Activated T-helper 1 cell treated with anti-CD3 and anti-CD28 coated beads, Interleukin-12 subunit alpha, Interleukin-12 subunit beta, Interleukin-2, Interleukin-4 antibody, amounts not matched to agents 30 ng/mL and 10 ng/mL and 1 ng/mL, durations not matched to agents 14 hours and 24 hours and 36 hours (primary cell): ENCODE measurements at regions not wholly inside any gene's neighbourhood (a gene's known extent, or its start where the extent isn't known, plus 50 kb on each side); places are given as distances from the start of the nearest gene placed in this dataset.

ENCODE experiments used
- DNase-seq: peaks from one replicate; pipeline ENCODE4 v3.0.0; 2021; ENCODE audit warnings: low spot score
- H3K27ac Mint-ChIP-seq: one replicate; pipeline ENCODE4 v1.8.0; 2021; ENCODE audit warnings: mild to moderate bottlenecking, mixed read lengths
- H3K27me3 Mint-ChIP-seq: one replicate; pipeline ENCODE4 v1.8.0; 2022; ENCODE audit warnings: mild to moderate bottlenecking, moderate library complexity, mixed read lengths; ENCODE audit not compliant: insufficient read depth
- H3K36me3 Mint-ChIP-seq: one replicate; pipeline ENCODE4 v1.8.0; 2021; ENCODE audit warnings: low read depth, mixed read lengths
- H3K4me1 Mint-ChIP-seq: one replicate; pipeline ENCODE4 v1.8.0; 2021; ENCODE audit warnings: low read depth, mixed read lengths
- H3K4me3 Mint-ChIP-seq: one replicate; pipeline ENCODE4 v1.8.0; 2021; ENCODE audit warnings: mild to moderate bottlenecking, moderate library complexity, mixed read lengths
- H3K9me3 Mint-ChIP-seq: one replicate; pipeline ENCODE4 v1.8.0; 2021; ENCODE audit warnings: mixed read lengths
- intact Hi-C: fragments of 100-400 bp; cut with micrococcal nuclease; formaldehyde crosslinking; loops from one replicate; pipeline ENCODE4 v1.15.1; 2024

DNA sequence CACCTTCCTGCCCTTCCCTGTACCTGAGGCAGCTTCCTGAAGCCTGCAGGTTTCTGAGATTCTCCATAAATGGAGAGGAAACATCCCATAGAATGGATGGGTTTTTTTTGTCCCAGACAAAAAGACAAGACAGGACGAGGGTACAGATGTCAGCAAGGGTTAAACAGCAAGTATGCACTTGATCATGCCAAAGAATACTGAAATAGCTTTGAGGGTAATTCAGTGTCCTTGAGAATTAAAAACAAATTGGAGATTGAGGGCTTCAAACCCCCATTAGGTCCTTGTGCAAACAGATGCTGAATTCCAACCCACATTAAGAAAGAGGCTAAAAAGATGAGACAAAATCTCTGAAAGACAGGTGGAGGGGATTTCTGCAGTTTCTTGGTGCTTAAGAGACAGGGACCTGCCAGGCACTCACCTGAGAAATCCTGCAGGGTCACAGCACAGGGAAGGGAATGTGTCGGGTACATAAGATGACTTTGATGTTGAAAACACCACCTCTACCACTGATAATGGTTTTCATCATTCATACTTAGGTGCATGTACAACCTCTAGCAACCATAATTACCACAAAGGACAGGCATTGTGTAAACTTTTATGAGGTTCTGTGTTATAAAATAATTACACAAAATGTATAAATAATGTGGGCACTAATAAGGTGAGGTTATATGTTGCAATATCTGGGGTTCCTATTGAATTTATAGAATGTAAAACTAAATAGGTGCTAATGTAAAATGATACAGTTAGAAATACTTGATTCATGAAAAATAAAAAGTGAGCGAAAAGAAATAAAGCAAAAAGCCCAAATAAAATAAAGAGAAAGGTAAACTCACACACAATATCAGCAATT is 107.1 kb upstream of the TOP3B start:
- Mint-ChIP-seq H3K27me3 (peaks cover 23% of the 10 kb centered on the region), H3K4me1 (peaks cover 25% of the 10 kb centered on the region), H3K27ac (no peak overlapping the region), H3K4me3 (no peak overlapping the region), H3K9me3 (no peaks in the 10 kb centered on the region), H3K36me3 (no peaks in the 10 kb centered on the region)
- intact Hi-C loops = no loop called here
- DNase-seq = no peak

DNA sequence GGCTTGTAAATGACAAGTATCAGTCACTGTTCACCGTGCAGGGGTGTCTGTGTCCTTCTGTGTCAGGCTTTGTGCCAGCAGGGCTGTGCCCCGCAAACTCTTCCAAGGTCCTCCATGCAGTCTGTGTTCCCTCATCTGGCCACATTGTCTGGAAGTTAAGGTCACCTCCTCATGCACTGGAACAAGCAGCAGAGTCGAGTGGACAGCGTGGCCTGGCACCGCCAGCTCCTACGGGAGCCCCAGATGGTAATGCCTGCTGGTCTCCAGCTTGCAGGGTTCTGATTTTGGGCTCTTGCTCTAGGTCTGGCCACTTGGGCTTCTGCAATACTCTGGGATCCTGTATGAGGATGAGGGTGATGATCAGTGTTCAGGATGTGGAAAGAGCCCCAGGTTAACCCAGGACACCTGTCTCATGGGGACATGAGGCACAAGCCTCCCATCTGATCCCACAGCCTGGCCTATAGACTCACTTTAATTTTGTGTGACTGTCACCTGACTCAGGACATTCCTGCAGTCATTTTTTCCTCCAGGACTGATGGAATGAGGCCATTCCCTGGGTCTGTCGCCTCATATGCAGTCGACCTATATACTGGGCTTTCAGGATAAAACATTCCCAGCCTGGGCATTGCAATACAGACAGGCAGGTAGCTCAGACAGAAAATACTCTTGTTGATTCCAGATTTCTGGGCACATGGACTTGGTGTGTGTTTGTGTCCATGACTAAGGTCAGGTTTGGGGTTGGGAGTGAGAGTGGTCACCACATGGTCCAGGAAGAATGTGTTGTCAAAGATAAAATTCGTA is 106.3 kb upstream of the TOP3B start:
- H3K4me3 Mint-ChIP-seq = no peak overlapping the region
- H3K4me1 Mint-ChIP-seq = peaks cover 20% of the 10 kb centered on the region
- H3K9me3 Mint-ChIP-seq = no peaks in the 10 kb centered on the region
- DNase-seq = no peak
- H3K27me3 Mint-ChIP-seq = peaks cover 25% of the 10 kb centered on the region
- H3K36me3 Mint-ChIP-seq = no peaks in the 10 kb centered on the region
- H3K27ac Mint-ChIP-seq = no peak overlapping the region
- intact Hi-C loops = no loop called here

DNA sequence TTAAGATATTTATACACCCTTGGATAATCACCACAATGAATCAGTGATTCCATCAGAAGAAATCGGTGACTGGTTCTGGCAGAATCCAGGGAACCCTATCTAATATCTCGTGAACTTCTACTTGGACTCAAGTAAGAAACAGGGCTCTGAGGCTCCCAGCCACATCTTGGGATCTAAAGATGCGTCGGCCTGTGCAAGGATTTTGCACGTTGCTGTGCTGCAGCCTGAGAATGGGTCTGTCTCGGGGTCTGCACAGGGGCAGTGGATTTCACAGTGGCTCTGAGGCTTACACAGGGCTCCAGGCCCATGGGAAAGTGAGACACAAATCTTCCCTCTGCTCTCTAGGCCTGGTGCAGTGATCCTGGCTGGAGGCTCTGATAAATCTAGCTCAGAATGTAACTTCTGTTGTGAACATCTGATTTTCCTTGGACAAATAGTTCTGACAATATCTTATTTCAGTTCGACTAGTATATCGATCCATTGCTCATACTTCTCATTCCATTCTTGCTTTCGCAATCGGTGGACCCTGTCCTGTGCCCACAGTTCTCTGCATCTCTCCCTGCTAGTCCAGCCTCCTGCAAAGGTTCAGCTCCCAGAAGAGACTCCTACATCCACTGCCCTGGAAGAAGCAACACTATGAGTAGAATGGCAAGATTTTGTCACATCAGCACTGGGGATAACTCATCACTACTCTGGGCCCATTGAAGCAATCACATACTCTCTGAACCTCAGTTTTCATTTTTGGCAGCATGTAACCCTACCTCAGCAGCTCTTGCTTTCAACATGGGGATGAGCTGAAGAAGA is 105.5 kb upstream of the TOP3B start:
- Mint-ChIP-seq H3K4me3 (no peak overlapping the region), H3K27ac (no peak overlapping the region), H3K4me1 (peaks cover 12% of the 10 kb centered on the region), H3K9me3 (no peaks in the 10 kb centered on the region), H3K36me3 (no peaks in the 10 kb centered on the region), H3K27me3 (peaks cover 32% of the 10 kb centered on the region)
- intact Hi-C loops = no loop called here
- DNase-seq = no peak

DNA sequence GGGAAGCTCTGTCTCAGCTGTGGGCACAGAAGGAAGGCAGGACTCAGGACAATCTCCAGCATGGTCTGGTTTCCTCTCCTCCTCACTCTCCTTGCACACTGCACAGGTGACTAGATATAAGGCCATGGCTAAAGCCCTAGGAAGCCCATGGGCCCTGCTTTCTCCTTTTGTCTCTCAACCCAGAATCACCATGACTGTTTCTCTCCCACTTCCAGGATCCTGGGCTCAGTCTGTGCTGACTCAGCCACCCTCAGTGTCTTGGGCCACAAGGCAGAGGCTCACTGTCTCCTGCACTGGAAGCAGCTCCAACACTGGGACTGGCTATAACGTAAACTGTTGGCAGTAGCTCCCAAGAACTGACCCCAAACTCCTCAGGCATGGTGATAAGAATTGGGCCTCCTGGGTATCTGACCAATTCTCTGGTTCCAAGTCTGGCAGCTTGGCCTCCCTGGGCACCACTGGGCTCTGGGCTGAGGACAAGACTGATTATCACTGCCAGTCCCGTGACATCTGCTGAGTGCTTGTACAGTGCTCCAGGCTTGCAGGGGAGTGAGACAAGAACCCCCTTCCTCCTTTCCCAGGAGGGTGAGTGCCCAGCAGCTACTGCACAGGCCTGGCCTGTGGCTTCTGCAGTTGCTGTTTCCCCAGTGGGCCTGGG is 104.0 kb upstream of the TOP3B start:
- H3K27ac Mint-ChIP-seq = no peak overlapping the region
- peaks cover 45% of the 10 kb centered on the region for H3K27me3 Mint-ChIP-seq
- intact Hi-C loops = no loop called here
- no peak overlapping the region for H3K4me3 Mint-ChIP-seq
- H3K4me1 Mint-ChIP-seq = no peaks in the 10 kb centered on the region
- no peak for DNase-seq
- H3K36me3 Mint-ChIP-seq = no peaks in the 10 kb centered on the region
- H3K9me3 Mint-ChIP-seq = no peaks in the 10 kb centered on the region

DNA sequence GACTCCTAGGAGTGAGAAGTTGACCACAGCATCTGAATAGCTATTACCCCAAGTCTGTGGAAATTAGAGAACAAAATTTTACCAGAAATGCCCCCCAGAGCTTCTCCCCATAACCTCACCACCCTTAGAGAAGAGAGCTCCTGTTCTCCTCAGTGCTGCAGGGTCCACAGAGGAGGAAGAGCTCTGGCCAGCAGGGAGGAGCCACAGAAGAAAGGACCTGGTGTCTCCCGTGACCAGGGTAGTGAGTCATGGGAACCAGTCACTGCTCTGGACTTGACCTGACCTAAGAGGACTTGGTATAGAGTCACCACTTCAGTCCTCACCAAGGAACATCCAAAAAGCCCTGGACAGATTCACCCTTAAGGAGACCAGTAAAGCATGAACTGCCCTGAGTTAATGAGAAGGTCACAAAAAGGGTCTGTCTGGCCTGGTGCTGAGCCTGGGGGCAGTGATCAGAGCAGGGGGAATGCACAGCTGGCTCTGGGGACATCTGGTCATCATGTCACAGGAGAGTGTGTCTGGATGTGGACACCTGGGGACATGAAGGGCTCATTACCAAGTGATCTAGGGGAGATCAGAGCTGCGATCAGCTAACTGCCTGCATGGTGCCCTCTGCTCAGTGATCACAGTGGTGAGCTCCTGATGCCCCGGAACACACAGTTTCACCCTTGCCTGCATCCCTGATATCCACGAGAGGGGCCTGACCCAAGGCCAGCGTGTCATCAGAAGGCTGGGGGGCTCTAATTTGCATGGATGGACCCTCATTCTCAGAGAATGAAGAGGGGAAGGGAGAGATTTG is 103.3 kb upstream of the TOP3B start:
- peaks cover 45% of the 10 kb centered on the region for H3K27me3 Mint-ChIP-seq
- DNase-seq = no peak
- no peak overlapping the region for H3K4me3 Mint-ChIP-seq
- H3K9me3 Mint-ChIP-seq = no peaks in the 10 kb centered on the region
- intact Hi-C loops = no loop called here
- H3K36me3 Mint-ChIP-seq = no peaks in the 10 kb centered on the region
- H3K27ac Mint-ChIP-seq = no peak overlapping the region
- no peaks in the 10 kb centered on the region for H3K4me1 Mint-ChIP-seq

DNA sequence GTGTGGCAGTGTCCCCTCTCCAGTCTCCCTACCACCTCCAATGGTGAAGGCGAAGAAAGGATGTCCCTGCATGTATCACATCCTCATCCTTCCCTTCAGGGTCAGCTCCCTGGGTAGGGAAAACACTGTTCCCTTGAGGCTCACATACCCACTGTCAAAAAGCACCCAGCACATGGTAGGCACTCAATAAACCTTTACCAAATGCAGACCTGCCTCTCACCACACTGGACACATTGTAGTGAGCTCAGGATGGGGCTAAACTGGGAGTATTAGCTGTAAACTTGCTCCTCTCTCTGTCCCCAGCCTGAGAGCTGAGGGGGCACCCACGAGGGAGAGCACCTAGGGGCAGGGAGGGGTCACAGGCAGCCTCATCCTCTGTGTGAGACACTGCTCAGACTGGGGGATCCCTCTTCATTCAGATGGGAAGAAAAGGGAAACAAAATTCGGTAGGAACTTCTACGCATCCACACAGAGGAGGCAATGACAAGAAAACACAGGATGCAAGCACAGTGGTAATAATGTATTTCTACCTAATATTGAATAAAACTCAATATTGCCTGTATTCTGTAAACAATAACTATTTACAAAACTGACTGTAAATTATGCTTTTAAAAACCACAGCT is 101.6 kb upstream of the TOP3B start:
- H3K36me3 Mint-ChIP-seq = no peaks in the 10 kb centered on the region
- intact Hi-C loops = no loop called here
- no peak overlapping the region for H3K4me3 Mint-ChIP-seq
- no peaks in the 10 kb centered on the region for H3K9me3 Mint-ChIP-seq
- H3K27me3 Mint-ChIP-seq = peaks cover 36% of the 10 kb centered on the region
- H3K4me1 Mint-ChIP-seq = no peaks in the 10 kb centered on the region
- H3K27ac Mint-ChIP-seq = no peak overlapping the region
- no peak for DNase-seq

DNA sequence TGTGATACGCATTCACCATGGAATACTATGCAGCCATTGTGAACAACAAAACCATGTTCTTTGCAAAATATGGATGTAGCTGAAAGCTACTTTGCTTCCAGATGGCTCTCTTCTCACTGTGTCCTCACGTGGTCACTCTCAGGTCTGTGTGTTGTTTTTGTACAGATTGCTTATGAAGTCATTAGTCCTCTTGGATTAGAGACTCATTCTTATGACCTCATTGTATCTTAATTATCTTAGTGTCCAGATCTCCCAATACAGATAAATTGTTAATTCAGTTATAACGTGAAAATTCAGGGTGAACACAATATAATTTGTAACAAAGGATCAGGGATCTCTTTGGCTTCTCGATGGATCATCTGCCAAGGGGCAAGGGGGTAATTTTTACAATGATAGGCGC is 100.4 kb upstream of the TOP3B start:
- Mint-ChIP-seq H3K4me1 (no peaks in the 10 kb centered on the region), H3K4me3 (no peak overlapping the region), H3K27ac (no peak overlapping the region), H3K27me3 (peaks cover 41% of the 10 kb centered on the region), H3K36me3 (no peaks in the 10 kb centered on the region), H3K9me3 (no peaks in the 10 kb centered on the region)
- intact Hi-C loops = no loop called here
- DNase-seq = no peak

DNA sequence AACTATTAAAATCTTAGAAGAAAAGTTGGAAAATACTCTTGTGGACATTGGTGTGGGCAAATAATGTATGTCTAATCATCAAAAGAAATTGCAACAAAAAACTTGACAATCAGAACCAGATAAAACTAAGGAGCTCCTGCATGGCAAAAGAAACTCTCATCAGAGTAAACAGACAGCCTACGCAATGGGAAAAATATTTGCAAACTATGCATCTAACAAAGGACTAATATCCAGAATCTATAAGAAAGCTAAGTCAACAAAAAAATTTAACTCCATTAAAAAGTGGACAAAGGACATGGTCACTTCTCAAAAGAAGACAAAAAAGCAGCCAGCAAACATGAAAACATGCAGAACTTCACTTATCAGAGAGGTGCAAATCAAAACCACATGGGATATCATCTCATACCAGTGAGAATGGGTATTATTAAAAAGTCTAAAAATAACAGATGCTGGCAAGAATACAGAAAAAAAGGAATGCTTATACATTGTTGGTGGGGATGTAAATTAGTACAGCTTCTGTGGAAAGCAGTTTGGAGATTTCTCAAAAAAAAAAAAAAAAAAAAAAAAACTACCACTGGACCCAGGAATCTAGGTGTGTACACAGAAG is 99.7 kb upstream of the TOP3B start:
- Mint-ChIP-seq H3K27ac (no peak overlapping the region), H3K4me1 (no peaks in the 10 kb centered on the region), H3K9me3 (no peaks in the 10 kb centered on the region), H3K4me3 (no peak overlapping the region), H3K36me3 (no peaks in the 10 kb centered on the region), H3K27me3 (peaks cover 42% of the 10 kb centered on the region)
- intact Hi-C loops = no loop called here
- DNase-seq = no peak

DNA sequence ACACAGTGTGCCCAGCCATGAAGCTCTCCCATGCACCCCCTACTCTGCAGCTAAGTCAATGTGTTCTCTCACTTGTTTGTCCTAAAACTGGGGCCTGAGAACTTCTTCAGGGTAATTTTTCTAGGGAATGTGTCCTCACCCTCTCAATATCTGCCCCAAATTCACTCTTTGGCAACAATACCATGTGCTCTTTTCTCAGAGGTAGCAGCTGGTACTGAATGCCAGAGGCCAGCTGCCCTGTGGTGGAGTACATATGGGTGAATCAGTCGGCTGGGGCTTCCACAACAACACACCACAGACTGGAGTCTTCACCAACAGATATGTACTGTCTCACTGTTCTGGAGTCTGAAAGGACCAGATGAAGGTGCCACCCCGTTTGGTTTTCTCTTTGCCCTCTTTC is 97.7 kb upstream of the TOP3B start:
- Mint-ChIP-seq H3K9me3 (no peaks in the 10 kb centered on the region), H3K27me3 (peaks cover 39% of the 10 kb centered on the region), H3K27ac (no peak overlapping the region), H3K4me1 (no peaks in the 10 kb centered on the region), H3K36me3 (no peaks in the 10 kb centered on the region), H3K4me3 (no peak overlapping the region)
- DNase-seq = no peak
- intact Hi-C loops = no loop called here

DNA sequence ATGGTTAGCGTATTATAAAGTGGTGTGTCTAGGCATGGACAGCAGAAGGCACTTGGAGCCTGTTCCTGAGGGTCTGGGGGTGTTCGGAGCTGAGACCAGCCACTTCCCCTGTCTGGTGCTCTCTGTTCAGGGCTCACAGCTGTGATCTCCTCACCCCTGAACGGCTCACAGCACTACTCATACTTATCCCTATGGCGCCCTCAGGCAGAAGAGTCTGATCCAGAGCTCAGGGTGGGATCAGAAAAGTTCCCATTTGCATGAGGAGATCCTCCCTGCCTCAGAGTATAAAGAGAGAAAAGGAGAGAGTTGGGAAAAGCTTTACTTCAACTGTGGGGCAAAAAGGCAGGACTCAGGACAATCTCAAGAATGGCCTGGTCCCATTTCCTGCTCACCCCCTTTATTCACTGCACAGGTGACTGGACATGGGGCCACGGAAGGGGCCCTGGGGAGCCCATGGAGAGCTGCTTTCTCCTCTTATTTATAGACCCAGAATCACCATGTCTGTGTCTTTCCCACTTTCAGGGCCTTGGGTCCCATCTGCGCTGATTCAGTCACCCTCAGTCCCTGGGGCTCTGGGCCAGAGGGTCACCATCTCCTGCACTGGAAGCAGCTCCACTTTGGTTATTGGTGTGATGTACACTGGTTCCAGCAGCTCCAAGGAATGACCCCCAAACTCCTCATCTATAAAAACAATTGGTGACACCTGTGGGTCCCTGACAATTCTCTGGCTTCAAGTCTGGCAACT is 97.0 kb upstream of the TOP3B start:
- Mint-ChIP-seq H3K27ac (no peak overlapping the region), H3K4me1 (no peaks in the 10 kb centered on the region), H3K4me3 (no peak overlapping the region), H3K27me3 (peaks cover 33% of the 10 kb centered on the region), H3K9me3 (no peaks in the 10 kb centered on the region), H3K36me3 (no peaks in the 10 kb centered on the region)
- intact Hi-C loops = no loop called here
- no peak for DNase-seq

DNA sequence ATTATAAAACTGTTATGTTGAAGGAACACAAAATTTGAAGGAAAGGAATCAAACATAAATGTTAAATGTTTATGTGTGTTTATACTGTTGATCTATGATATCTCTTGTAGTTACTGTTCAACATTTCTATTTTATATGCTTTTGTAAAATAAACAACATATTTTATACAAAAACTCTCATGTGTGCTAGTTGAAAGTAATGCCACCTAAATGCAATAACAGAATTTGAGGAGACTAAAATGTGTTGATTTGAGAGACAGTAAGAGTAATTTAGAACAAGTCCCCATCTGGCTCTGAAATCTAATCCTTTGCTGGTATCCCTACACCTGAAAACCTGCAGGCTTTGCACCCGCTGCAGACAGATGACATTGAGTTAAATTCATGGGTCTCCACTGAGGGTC is 95.7 kb upstream of the TOP3B start:
- Mint-ChIP-seq H3K4me1 (no peaks in the 10 kb centered on the region), H3K27me3 (peaks cover 26% of the 10 kb centered on the region), H3K4me3 (no peak overlapping the region), H3K9me3 (no peaks in the 10 kb centered on the region), H3K36me3 (no peaks in the 10 kb centered on the region), H3K27ac (no peak overlapping the region)
- intact Hi-C loops = no loop called here
- no peak for DNase-seq
